ENCODE measurements at regions not wholly inside any gene's neighbourhood (a gene's known extent, or its start where the extent isn't known, plus 50 kb on each side); places are given as distances from the start of the nearest gene placed in this dataset.

GRCh38 chr9:108600896-108601295 is 254.9 kb downstream of the ACTL7B start:
- DNase-seq = no peak

- DNase-seq = no peak
These were observed 256.2 kb downstream of the ACTL7B start for GRCh38 chr9:108599571-108599970.

- DNase-seq = no peak
These were observed 264.7 kb downstream of the ACTL7B start for GRCh38 chr9:108591121-108591520.

- DNase-seq = no peak
These were observed 267.5 kb downstream of the ACTL7B start for GRCh38 chr9:108588246-108588645.

- no peak for DNase-seq
These were observed 269.2 kb downstream of the ACTL7B start for GRCh38 chr9:108586471-108587139.

GRCh38 chr9:108584860-108585259 is 270.9 kb downstream of the ACTL7B start:
- no peak for DNase-seq

GRCh38 chr9:108582726-108583125 is 273.1 kb downstream of the ACTL7B start:
- DNase-seq = no peak

GRCh38 chr9:108579757-108580439 is 275.9 kb downstream of the ACTL7B start:
- DNase-seq = no peak

- DNase-seq = no peak
These were observed 280.5 kb downstream of the ACTL7B start for GRCh38 chr9:108575276-108575675.

- no peak for DNase-seq
These were observed 286.2 kb downstream of the ACTL7B start for GRCh38 chr9:108569624-108570023.

GRCh38 chr9:108568093-108568492 is 287.7 kb downstream of the ACTL7B start:
- no peak for DNase-seq

- no peak for DNase-seq
These were observed 288.2 kb downstream of the ACTL7B start for GRCh38 chr9:108567571-108567970.

- DNase-seq = peak; percentile 49
These were observed 290.0 kb downstream of the ACTL7B start for GRCh38 chr9:108565651-108566378.

GRCh38 chr9:108562176-108562575 is 293.6 kb downstream of the ACTL7B start:
- DNase-seq = no peak

GRCh38 chr9:108559432-108559831 is 296.4 kb downstream of the ACTL7B start:
- DNase-seq = no peak

- DNase-seq = no peak
These were observed 301.0 kb downstream of the ACTL7B start for GRCh38 chr9:108554831-108555230.

- DNase-seq = no peak
These were observed 302.6 kb downstream of the ACTL7B start for GRCh38 chr9:108553111-108553635.

GRCh38 chr9:108552459-108553040 is 303.2 kb downstream of the ACTL7B start:
- DNase-seq = no peak

GRCh38 chr9:108551030-108551841 is 304.6 kb downstream of the ACTL7B start:
- no peak for DNase-seq

- DNase-seq = no peak
These were observed 305.7 kb downstream of the ACTL7B start for GRCh38 chr9:108550106-108550505.

- DNase-seq = no peak
These were observed 306.6 kb downstream of the ACTL7B start for GRCh38 chr9:108549184-108549583.

GRCh38 chr9:108547411-108548135 is 308.2 kb downstream of the ACTL7B start:
- no peak for DNase-seq
